ENCODE measurements at regions not wholly inside any gene's neighbourhood (a gene's known extent, or its start where the extent isn't known, plus 50 kb on each side); places are given as distances from the start of the nearest gene placed in this dataset.
A peak's percentile ranks its signal among the peaks of the same experiment; 100 is the strongest.

GRCh38 chr5:166428264-166428803 is 1863.1 kb upstream of the WWC1 start:
- DNase-seq = no peak

DNA sequence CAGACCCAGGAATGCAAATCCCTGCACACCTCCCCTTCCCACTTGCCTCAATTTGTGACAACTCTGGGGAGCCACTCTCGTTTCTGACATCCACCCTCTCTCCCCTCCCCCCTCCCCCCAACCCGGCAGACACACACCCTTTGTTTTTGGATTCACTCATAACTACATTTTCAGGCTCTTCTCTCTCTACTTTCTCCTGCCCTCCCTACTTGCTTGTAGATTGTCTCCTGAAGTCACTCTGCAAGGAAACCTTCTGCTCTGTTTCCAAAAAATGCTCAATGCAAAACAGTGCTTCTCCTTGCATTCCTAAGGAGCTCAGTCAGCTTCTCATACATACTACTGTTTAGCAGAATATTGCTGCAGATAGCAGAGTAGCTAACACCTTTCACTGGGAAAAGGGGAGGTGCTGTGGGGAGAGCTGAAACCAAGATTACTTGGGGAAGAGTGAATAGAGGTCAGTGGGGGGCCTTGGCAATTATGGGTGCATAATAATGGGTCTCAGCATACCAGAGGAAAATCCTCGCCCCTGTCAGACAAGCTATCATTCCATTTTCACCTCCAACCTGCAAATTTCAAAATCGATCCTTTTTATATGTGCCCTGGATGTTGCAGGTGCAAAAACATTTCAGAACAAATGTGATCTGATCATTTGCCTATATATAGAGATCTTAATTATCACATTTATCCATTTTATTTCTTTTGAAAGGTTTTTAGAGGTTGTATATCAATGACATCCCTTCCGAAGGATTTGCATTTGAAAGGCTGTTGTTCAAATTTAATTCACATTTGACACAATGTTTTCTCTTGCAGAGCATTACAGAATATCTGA is 1860.7 kb upstream of the WWC1 start:
- DNase-seq = no peak

- no peak for DNase-seq
These were observed 1860.0 kb upstream of the WWC1 start for GRCh38 chr5:166431456-166431855.

DNA sequence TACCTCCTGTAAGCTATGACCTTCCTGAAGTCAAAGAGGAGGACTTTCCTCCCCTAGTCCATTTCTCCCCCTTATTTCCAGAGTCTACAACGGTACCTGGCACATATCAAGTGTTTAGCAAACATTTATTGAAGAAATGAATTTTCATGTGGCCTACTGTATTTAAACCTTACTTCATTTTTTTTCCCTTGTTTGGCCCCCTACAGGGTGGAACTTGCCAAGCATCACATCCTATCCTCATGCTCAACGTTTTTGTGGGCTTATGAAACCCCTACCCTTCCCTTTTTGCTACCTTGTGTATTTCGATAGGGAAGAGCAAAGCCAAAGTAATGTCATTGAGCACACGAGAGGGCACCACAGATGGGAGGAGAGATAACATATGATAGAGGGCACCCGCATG is 1857.8 kb upstream of the WWC1 start:
- DNase-seq = no peak

DNA sequence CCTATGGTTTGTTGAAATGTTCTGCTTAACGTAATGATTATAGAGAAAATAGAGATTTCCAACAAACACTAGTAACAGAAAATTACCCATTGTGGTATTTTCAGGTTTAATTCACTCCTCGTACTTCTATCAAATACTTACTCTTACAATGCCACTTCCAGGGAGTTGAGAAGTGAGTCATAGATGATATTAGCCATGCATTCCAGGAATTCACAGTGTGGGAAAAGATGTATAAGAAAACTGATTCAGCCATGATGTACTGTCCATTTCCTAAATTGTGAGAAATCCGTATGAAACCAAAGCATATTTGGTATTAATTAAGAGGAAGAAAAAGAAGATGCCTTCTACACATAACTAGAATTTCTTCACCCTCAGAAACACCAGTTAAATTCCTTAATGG is 1854.6 kb upstream of the WWC1 start:
- DNase-seq = no peak

- no peak for DNase-seq
These were observed 1805.1 kb upstream of the WWC1 start for GRCh38 chr5:166486348-166486747.

GRCh38 chr5:166488560-166488959 is 1802.9 kb upstream of the WWC1 start:
- DNase-seq = no peak

DNA sequence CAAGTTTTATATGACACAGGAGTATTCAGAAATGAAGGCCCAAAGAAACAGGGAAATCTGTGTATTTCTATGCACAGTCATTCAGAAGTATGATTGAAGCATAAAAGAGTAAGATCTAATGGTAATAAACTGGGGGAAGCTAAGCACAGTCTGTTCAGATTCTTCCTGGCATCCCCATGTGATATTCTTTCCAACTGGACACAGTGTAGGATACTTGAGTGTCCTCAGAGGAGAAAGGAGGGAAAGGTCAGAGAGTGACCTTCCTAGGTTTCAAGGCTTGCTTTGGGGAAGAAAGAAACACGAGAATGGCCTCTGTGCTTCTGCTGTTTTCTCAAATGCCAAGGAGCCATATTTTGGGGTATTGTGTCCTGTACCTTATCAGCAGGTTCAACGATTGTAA is 1798.4 kb upstream of the WWC1 start:
- no peak for DNase-seq

- DNase-seq = no peak
These were observed 1797.8 kb upstream of the WWC1 start for GRCh38 chr5:166493612-166494011.

DNA sequence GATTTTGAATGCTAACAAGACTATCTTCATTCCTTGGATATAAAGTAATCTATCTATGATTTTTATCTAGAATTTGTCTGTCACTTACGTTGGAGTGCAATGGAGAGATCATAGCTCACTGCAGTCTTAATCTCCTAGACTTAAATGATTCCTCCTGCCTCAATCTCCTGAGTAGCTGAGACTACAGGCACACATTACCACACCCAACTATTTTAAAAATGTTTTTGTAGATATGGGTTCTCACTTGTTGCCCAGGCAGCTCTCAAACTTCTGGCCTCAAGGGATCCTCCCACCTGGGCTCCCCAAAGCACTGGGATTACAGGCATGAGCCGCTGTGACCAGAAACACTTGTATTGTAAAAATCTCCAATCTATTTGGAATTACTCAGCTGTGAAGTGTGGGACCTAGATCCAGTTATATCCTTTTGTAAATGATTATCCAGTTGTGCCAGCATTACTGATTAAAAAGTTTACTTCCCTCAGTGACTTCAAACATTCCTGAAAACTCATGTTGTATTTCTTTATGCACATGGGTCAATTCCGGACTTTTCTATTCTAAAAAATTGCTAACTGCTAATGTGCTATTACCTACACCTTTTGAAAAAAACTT is 1793.8 kb upstream of the WWC1 start:
- DNase-seq = no peak

GRCh38 chr5:166499447-166500240 is 1791.8 kb upstream of the WWC1 start:
- peak; percentile 16 for DNase-seq

GRCh38 chr5:166503506-166503905 is 1787.9 kb upstream of the WWC1 start:
- no peak for DNase-seq

- DNase-seq = no peak
These were observed 1786.4 kb upstream of the WWC1 start for GRCh38 chr5:166505067-166505466.

DNA sequence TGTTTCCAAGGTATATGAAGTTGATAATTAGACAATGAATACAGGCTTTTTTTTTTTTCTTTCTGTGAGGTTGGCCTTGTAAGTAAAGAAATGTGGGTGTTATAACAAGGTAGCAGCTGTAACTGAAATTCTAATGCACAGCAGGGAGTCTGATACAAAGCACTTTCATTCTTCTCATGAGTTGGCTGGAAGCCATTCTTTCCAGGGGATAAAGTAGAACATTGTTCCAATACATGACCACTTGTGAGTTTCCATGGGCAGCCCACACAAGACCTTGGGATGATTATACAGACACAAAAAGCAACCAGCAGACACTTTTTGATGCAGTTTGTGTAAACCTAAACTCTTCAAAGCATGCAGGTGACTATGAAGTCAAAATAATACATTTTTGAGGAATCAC is 1785.9 kb upstream of the WWC1 start:
- no peak for DNase-seq

DNA sequence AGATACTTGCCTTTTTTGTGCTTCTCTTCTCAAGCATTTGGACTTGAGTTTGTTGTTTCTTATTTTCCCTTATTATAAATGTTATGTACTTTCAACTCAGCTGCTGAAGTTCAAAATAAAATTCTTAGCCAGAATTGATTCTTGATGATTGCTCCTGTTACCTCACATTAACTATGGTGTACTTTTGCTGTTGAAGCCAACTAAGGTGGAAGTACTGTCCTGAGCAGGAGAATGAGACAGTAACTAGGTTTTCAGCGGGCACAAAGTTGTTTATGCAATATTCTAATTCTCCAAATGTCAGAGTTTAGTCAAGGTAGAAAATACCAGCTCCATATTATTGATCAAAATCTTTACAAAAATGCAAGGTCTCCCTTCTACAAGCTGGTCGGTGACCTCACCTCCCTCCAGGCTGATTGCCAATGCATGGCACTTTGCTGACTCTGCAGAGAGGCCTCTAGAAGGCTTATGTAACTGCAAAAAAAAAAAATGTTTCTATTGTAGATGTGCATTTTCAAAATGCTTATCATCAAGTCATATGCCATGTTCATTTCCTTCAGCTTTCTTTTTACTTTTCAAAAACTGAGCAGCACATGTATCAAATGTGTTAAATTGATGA is 1783.5 kb upstream of the WWC1 start:
- no peak for DNase-seq

- DNase-seq = peak; percentile 11
These were observed 1782.4 kb upstream of the WWC1 start for GRCh38 chr5:166509085-166509484.

DNA sequence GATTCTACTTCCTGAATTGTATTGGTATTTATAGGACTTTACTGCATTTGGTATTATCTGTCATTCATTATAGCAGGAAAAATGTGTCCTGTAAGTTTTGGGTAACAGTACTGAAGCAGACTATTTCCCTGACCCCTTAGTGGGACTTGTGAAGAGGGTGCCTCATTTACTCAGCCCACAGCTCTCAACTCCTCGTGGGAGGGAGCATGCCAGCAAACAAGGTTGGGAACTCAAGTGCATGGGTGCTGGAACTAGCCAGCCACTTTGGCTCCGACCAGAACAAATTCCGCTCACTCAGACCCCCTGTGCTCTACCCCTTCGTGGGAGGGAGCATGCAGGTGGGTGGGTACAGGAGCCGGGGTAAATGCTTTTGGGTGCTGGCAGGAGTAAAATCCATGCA is 1773.5 kb upstream of the WWC1 start:
- no peak for DNase-seq

DNA sequence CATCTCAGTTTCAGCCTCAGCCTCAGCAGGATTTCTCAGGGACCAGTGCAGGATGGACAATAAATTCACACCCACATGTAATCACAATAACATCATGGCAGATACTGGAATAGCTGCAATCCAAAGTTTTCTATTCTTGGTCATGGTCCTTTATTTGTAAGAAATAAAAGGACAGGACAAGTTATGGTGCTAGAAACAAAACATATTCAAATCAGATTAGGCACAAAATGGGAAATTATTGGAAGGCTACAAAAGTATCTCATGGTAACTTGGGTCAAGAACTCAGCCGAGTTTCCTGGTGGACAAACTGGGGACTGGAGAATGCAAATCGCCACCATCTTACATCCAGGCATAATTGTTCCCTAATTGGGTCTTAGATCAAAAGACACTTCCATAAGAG is 1768.2 kb upstream of the WWC1 start:
- no peak for DNase-seq

- no peak for DNase-seq
These were observed 1762.2 kb upstream of the WWC1 start for GRCh38 chr5:166529200-166529599.

DNA sequence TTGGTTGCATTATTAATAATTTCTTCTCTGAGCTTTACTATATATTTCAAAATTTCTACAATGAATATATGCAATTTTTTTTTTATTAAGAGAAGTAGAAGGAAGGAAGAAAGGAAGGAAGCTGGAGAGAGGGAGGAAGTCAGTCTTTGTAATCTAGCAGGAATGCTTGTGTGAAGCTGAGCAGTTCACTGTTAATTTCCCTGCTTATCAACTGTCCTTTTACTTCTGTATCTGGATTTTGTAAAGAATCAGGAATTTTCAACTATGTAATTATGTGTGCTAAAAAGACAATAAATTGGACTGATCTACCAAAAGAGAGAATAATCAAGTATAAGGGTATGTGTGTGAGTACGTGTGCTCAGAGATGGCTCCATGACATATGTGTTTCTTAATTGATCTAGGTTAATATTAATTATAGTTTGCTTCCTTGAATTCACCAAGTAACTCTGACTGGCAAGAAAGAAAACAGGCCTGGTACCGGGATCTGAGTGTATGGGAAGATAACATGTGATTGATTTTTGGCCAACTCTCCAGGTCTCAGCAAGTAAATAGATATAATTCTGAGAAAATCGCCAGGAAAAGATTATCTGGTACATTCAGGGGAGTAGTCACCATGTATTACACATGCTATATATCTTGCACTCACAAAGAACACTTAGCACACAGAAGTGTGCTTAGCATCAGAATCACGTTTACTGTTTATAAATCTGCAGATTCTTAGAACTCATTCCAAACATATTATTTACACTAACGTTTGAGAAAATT is 1758.8 kb upstream of the WWC1 start:
- DNase-seq = no peak

DNA sequence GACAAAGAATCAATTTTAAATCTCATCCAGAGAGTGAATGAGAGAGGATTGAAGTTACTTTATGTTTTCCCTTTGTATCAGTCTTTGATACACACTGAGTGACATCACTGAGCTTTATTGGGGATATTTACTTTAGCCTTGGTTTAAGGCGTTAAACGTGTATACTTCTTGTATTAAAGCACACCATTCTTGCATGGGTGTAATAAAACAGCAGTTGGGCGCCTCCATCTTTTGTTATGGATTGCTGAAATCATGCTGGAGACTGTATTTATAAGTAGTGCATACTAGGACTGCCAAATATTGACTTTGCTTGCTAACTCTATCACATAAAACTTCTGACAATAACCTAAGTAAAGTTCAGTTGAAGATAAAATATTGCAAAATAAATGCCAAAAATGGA is 1755.8 kb upstream of the WWC1 start:
- DNase-seq = no peak

DNA sequence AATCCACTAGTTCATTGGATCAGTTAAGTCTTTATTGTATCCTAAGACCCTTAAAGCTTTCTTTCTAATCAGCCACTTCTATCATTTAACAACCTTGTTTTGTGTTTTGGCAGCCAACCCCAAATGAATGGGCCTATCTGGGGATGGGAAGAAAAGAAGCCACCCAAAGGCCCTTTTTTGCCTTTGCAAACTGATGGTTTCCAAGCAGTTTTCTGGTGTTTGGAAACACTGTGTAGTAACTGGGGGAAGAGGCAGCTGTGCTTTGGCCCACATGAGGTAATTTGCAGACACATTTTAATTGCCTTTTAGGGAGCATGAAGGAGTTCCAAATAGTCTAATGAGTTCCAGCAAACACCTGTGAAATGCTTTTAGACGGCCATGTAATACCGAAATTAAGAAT is 1751.3 kb upstream of the WWC1 start:
- DNase-seq = no peak

All from right kidney (tissue), 1 donor.